GM10266 (cell line): ENCODE measurements at regions not wholly inside any gene's neighbourhood (a gene's known extent, or its start where the extent isn't known, plus 50 kb on each side); places are given as distances from the start of the nearest gene placed in this dataset.

Source experiments
- DNase-seq: peaks from one replicate; pipeline ENCODE4 v3.0.0; 2012; ENCODE audit errors: extremely low spot score
- TF ChIP-seq, protein P1 (sequence below): IDR thresholded peaks from 2 replicates; pipeline ENCODE4 v1.5.1; 2012; ENCODE audit warnings: mild to moderate bottlenecking, low read depth; ENCODE audit not compliant: control insufficient read depth, insufficient read depth; ENCODE audit errors: missing control alignments

DNA sequence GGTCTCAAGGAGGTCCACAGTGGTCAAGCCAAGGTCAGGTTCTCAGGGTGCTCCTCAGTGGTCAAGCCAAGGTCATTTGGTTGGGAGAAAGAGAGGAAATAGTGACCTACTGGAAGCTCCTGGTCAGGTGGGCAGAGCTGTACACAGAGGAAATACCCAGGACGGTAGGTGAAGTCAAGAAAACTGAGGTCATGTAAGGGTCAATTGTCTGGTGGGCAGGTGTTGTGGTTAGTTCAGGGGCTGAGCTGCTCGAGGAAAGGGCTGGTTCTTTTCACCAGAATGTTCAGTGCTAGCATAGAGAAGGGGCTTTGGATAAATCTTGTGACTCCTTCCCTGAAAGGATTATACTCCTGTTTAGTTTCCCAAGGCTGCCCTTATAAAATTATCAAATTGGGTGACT lies 540.5 kb downstream of the VRK1 start:
- TF ChIP-seq, protein P1, sequence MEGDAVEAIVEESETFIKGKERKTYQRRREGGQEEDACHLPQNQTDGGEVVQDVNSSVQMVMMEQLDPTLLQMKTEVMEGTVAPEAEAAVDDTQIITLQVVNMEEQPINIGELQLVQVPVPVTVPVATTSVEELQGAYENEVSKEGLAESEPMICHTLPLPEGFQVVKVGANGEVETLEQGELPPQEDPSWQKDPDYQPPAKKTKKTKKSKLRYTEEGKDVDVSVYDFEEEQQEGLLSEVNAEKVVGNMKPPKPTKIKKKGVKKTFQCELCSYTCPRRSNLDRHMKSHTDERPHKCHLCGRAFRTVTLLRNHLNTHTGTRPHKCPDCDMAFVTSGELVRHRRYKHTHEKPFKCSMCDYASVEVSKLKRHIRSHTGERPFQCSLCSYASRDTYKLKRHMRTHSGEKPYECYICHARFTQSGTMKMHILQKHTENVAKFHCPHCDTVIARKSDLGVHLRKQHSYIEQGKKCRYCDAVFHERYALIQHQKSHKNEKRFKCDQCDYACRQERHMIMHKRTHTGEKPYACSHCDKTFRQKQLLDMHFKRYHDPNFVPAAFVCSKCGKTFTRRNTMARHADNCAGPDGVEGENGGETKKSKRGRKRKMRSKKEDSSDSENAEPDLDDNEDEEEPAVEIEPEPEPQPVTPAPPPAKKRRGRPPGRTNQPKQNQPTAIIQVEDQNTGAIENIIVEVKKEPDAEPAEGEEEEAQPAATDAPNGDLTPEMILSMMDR: no peak
- no peak for DNase-seq

DNA sequence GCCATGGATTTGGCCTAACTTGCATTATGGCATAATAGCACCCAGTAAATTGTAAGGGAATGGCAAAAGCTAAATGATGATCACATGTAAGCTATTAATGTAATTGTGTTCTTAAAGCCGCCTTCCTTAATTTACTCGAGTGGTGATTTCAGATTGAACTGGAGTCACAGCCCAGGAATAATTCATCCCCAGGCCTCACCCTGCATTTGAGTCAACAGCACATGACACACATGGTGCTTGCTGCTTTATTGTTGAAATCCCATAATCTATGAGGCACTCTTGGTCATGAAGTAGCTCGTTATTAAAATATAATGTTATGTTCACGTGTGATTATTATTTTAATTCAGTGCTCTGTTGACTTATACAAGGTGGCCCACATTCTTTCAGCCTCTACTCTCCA lies 547.5 kb downstream of the VRK1 start:
- no peak for DNase-seq
- TF ChIP-seq, protein P1: no peak

DNA sequence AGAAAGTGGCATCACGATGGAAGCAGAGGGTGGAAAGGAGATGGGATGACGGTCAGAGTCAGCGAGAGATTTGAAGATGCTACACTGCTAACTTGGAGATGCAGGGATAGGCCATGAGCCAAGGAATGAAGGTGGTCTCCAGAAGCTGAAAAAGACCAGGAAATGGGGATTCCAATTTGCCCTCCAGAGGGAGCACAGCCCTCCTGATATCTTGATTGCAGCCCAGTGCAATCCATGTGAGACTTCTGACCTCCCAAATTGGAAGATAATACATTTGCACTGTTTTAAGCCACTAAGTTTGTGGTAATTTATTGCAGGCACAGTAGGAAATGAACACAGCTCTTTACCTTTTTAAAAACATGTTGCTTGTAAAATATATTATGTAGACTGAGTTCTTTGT lies 549.5 kb downstream of the VRK1 start:
- TF ChIP-seq, protein P1: no peak
- no peak for DNase-seq

DNA sequence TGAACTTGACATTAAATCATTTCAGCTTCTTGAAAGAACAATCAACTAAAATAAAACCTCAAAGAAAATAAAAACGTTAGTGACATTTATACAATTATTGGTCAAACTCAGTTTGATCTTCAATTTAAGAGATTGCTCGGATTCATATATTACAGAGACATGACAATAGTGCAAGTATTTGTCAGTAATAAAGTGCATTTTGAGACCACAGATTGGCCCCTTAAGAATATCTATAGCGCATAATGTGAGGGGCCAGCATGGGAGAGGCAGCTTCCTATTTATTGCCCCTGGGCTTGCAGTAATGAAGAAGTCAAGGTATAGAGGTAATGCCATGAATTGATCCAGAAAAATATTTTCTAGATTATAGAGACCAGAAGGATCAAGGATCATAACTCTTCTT lies 552.3 kb downstream of the VRK1 start:
- TF ChIP-seq, protein P1: no peak
- DNase-seq: no peak

DNA sequence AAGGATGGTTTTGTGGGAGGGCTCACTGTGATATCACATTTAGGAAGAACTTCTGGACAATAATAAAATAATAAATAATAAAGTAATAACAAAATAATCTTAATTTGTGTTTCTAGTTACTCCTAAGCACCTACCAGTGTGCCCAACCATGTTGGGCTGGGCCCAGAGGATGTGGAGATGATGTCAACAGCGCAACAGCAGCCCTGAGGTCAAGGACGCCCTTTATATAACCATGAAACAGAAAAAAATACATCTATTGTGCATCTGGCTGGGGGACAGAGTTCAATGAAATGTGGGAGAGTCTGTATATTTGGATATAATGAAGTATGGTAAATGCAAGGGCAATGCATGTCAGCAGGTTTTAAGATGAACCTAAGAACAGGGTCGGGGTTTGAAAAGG lies 552.8 kb downstream of the VRK1 start:
- DNase-seq: no peak
- TF ChIP-seq, protein P1: no peak

DNA sequence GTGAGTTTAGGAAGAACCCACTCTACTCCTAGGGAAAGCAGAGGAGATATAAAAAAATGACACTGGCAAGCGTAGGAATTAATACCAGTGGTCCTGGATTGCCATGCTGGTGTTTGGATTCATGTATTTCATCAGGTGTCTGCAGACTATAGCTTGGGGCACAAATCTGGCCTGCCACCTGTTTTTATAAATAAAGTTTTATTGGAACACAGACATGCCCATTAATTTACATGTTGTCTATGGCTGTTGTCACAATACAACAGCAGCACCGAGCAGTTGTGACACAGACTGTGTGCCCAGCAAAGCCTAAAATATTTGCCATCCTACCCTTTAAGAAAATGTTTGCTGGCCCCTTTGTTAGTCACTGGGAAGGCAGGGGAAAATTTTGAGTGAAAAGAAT lies 553.2 kb downstream of the VRK1 start:
- no peak for DNase-seq
- TF ChIP-seq, protein P1: no peak

DNA sequence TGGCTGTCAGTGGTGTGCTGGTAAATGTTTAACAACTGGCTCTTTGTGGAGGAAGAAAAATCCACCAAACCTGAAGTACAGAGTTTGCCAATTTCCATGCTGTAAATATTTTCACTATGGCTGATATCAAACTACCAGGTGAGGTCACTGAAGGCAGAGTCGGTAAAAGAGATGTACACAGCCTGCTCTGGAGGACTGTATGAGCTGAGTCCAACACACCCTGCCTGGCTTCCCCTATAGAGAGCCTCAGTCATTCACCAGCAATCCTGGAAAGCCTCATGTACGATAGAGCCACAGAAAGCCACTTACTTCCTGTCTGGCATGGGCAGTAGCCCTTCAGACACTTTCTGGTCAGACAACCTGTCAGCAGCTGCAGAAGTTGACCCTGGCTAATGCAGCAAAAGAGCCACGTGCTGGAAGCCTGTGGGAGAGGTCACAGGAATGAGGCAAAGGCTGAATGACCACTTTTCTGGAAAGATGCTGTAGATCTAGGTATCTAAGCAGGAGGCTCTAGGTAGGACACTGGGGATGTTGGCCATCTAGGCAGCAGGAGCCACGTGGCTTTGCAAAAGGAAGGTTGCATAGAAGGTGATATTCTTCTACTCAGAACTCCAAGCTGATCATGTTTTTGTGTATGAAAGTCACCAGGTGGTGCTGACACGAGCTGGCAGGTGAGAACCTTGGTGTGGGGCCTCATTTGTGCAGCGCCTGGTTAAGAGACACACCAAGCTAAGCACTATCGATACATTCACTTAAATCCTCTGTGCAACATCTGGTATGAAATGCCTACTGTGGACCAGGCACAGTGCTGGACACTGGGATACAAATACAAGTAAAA lies 553.9 kb downstream of the VRK1 start:
- TF ChIP-seq, protein P1: no peak
- DNase-seq: no peak
